HepG2 (cell line): ENCODE measurements at regions not wholly inside any gene's neighbourhood (a gene's known extent, or its start where the extent isn't known, plus 50 kb on each side); places are given as distances from the start of the nearest gene placed in this dataset.

Experiments used
- GFI1 ChIP-seq: sonication (generic); formaldehyde crosslinking; IDR thresholded peaks from 2 replicates; pipeline ENCODE4 v1.5.0; 2020; ENCODE audit warnings: missing genetic modification reagents, mild to moderate bottlenecking, borderline replicate concordance
- NCOA1 ChIP-seq: sonication (generic); formaldehyde crosslinking; IDR thresholded peaks from 2 replicates; pipeline ENCODE4 v1.9.0; 2021; ENCODE audit warnings: missing genetic modification reagents
- POLR2A ChIP-seq, 2 experiments: IDR thresholded peaks; 2 replicates each; pipeline ENCODE4 v1.6.1; 2011; ENCODE audit warnings: low read depth in 2 of 2, low read length in 2 of 2, mild to moderate bottlenecking in 1 of 2, moderate library complexity in 1 of 2; ENCODE audit not compliant: insufficient read depth in 1 of 2
- RFXANK ChIP-seq: IDR thresholded peaks from 2 replicates; pipeline ENCODE4 v1.6.1; 2016
- SIN3A ChIP-seq: IDR thresholded peaks from 2 replicates; pipeline ENCODE4 v1.6.1; 2011; ENCODE audit warnings: low read depth, mild to moderate bottlenecking, control low read depth, low read length, borderline replicate concordance
- WIZ ChIP-seq: sonication (generic); formaldehyde crosslinking; IDR thresholded peaks from 2 replicates; pipeline ENCODE4 v1.5.1; 2020; ENCODE audit warnings: mild to moderate bottlenecking, missing genetic modification reagents
- ZNF331 ChIP-seq: sonication (generic); formaldehyde crosslinking; IDR thresholded peaks from 2 replicates; pipeline ENCODE4 v1.4.0; 2020; ENCODE audit warnings: missing genetic modification reagents
- ZNF616 ChIP-seq: sonication (generic); formaldehyde crosslinking; IDR thresholded peaks from 2 replicates; pipeline ENCODE4 v1.5.0; 2020; ENCODE audit warnings: low read depth, mild to moderate bottlenecking, missing genetic modification reagents
- TF ChIP-seq, protein P1 (sequence below): sonication (generic); formaldehyde crosslinking; IDR thresholded peaks from 2 replicates; pipeline ENCODE4 v1.5.1; 2020; ENCODE audit warnings: missing genetic modification reagents, mild to moderate bottlenecking, borderline replicate concordance
- TF ChIP-seq, protein P2 (sequence below): IDR thresholded peaks from 2 replicates; pipeline ENCODE4 v1.6.1; 2016
- TF ChIP-seq, protein P3 (sequence below): sonication (generic); formaldehyde crosslinking; IDR thresholded peaks from 2 replicates; pipeline ENCODE4 v1.5.0; 2020; ENCODE audit warnings: mild to moderate bottlenecking, missing genetic modification reagents, moderate library complexity
- TF ChIP-seq, protein P4 (sequence below): IDR thresholded peaks from 2 replicates; pipeline ENCODE4 v1.6.1; 2016; ENCODE audit warnings: control low read depth
- TF ChIP-seq, protein P5 (sequence below), 2 experiments: fragments of 450-650 bp in 1 of 2; sonication (generic) in 1 of 2; formaldehyde crosslinking in 1 of 2; IDR thresholded peaks; 2 replicates each; pipeline versions ENCODE4 v1.6.1 to v1.8.0; 2016 to 2022; ENCODE audit warnings: antibody characterized with exemption in 1 of 2, mild to moderate bottlenecking in 1 of 2, missing genetic modification reagents in 1 of 2
- TF ChIP-seq, protein P6 (sequence below): sonication (generic); formaldehyde crosslinking; IDR thresholded peaks from 2 replicates; pipeline ENCODE4 v1.5.0; 2020; ENCODE audit warnings: missing genetic modification reagents

DNA sequence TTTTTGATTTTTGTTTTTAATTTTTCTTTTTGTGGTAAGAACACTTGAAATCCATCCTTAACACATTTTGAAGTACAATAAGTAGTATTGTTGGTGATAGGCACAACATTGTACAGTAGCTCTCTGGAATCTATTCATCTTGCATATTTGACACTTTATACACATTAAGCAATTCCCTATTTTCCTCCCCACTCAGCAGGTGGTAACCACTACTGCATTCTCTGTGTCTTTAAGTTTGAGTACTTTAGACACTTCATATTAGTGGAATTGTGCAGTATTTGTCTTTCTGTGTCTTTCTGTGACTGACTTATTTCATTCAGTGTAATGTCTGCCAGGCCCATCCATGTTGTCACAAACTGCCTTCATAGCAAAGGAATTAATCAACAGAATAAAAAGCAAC is 471.7 kb upstream of the CDH20 start:
- TF ChIP-seq, protein P1, sequence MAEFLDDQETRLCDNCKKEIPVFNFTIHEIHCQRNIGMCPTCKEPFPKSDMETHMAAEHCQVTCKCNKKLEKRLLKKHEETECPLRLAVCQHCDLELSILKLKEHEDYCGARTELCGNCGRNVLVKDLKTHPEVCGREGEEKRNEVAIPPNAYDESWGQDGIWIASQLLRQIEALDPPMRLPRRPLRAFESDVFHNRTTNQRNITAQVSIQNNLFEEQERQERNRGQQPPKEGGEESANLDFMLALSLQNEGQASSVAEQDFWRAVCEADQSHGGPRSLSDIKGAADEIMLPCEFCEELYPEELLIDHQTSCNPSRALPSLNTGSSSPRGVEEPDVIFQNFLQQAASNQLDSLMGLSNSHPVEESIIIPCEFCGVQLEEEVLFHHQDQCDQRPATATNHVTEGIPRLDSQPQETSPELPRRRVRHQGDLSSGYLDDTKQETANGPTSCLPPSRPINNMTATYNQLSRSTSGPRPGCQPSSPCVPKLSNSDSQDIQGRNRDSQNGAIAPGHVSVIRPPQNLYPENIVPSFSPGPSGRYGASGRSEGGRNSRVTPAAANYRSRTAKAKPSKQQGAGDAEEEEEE (CRISPR knock-in tag) = no peak
- TF ChIP-seq RFXANK (CRISPR knock-in tag) (no peak), GFI1 (CRISPR knock-in tag) (no peak), ZNF331 (CRISPR knock-in tag) (no peak), NCOA1 (CRISPR knock-in tag) (no peak), WIZ (no peak), POLR2A (IDR thresholded peaks at IDR 0.05; ENCODE audit: insufficient read depth in 1 of 2, low read depth in 2 of 2, low read length in 2 of 2) (no peak), SIN3A (no peak), ZNF616 (CRISPR knock-in tag) (no peak)
- TF ChIP-seq, protein P2, sequence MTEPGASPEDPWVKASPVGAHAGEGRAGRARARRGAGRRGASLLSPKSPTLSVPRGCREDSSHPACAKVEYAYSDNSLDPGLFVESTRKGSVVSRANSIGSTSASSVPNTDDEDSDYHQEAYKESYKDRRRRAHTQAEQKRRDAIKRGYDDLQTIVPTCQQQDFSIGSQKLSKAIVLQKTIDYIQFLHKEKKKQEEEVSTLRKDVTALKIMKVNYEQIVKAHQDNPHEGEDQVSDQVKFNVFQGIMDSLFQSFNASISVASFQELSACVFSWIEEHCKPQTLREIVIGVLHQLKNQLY (CRISPR knock-in tag) = no peak
- TF ChIP-seq, protein P3, sequence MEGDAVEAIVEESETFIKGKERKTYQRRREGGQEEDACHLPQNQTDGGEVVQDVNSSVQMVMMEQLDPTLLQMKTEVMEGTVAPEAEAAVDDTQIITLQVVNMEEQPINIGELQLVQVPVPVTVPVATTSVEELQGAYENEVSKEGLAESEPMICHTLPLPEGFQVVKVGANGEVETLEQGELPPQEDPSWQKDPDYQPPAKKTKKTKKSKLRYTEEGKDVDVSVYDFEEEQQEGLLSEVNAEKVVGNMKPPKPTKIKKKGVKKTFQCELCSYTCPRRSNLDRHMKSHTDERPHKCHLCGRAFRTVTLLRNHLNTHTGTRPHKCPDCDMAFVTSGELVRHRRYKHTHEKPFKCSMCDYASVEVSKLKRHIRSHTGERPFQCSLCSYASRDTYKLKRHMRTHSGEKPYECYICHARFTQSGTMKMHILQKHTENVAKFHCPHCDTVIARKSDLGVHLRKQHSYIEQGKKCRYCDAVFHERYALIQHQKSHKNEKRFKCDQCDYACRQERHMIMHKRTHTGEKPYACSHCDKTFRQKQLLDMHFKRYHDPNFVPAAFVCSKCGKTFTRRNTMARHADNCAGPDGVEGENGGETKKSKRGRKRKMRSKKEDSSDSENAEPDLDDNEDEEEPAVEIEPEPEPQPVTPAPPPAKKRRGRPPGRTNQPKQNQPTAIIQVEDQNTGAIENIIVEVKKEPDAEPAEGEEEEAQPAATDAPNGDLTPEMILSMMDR (CRISPR knock-in tag) = no peak
- TF ChIP-seq, protein P4, sequence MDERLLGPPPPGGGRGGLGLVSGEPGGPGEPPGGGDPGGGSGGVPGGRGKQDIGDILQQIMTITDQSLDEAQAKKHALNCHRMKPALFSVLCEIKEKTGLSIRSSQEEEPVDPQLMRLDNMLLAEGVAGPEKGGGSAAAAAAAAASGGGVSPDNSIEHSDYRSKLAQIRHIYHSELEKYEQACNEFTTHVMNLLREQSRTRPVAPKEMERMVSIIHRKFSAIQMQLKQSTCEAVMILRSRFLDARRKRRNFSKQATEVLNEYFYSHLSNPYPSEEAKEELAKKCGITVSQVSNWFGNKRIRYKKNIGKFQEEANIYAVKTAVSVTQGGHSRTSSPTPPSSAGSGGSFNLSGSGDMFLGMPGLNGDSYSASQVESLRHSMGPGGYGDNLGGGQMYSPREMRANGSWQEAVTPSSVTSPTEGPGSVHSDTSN (CRISPR knock-in tag) = no peak
- TF ChIP-seq, protein P5, sequence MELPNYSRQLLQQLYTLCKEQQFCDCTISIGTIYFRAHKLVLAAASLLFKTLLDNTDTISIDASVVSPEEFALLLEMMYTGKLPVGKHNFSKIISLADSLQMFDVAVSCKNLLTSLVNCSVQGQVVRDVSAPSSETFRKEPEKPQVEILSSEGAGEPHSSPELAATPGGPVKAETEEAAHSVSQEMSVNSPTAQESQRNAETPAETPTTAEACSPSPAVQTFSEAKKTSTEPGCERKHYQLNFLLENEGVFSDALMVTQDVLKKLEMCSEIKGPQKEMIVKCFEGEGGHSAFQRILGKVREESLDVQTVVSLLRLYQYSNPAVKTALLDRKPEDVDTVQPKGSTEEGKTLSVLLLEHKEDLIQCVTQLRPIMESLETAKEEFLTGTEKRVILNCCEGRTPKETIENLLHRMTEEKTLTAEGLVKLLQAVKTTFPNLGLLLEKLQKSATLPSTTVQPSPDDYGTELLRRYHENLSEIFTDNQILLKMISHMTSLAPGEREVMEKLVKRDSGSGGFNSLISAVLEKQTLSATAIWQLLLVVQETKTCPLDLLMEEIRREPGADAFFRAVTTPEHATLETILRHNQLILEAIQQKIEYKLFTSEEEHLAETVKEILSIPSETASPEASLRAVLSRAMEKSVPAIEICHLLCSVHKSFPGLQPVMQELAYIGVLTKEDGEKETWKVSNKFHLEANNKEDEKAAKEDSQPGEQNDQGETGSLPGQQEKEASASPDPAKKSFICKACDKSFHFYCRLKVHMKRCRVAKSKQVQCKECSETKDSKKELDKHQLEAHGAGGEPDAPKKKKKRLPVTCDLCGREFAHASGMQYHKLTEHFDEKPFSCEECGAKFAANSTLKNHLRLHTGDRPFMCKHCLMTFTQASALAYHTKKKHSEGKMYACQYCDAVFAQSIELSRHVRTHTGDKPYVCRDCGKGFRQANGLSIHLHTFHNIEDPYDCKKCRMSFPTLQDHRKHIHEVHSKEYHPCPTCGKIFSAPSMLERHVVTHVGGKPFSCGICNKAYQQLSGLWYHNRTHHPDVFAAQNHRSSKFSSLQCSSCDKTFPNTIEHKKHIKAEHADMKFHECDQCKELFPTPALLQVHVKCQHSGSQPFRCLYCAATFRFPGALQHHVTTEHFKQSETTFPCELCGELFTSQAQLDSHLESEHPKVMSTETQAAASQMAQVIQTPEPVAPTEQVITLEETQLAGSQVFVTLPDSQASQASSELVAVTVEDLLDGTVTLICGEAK (IDR thresholded peaks at IDR 0.05) = no peak
- TF ChIP-seq, protein P5 (CRISPR knock-in tag; IDR thresholded peaks at IDR 0.05) = no peak
- TF ChIP-seq, protein P6, sequence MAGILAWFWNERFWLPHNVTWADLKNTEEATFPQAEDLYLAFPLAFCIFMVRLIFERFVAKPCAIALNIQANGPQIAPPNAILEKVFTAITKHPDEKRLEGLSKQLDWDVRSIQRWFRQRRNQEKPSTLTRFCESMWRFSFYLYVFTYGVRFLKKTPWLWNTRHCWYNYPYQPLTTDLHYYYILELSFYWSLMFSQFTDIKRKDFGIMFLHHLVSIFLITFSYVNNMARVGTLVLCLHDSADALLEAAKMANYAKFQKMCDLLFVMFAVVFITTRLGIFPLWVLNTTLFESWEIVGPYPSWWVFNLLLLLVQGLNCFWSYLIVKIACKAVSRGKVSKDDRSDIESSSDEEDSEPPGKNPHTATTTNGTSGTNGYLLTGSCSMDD (CRISPR knock-in tag) = no peak
